ENCODE measurements at regions not wholly inside any gene's neighbourhood (a gene's known extent, or its start where the extent isn't known, plus 50 kb on each side); places are given as distances from the start of the nearest gene placed in this dataset.
"Not testable (repeated sequence)": the region's sequence is repeated elsewhere in the genome, so short reads cannot be mapped to it uniquely, and the experiment has no call there.

DNA sequence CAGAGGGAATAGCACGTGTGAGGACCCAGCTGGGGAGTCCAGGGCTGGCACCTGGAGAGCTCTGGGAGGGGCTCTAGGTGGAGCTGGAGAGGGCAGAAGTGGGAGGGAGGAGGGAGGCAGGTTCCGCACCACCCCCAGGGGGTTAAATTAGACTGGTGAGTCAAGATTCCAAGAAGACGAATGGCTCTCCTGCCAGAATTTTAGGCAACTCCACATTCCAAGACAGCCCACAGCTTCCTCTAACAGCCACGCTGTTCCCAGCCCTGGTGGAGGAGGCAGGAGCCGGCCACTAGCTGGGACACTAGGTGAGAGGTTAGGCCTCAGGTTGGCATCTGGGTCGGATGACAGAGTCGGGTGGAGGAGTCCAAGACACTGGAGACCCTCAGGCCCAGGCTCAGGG, 60.2 kb downstream of the TFAP2C start:
- DNase-seq (ENCODE audit: low read depth), result no peak

DNA sequence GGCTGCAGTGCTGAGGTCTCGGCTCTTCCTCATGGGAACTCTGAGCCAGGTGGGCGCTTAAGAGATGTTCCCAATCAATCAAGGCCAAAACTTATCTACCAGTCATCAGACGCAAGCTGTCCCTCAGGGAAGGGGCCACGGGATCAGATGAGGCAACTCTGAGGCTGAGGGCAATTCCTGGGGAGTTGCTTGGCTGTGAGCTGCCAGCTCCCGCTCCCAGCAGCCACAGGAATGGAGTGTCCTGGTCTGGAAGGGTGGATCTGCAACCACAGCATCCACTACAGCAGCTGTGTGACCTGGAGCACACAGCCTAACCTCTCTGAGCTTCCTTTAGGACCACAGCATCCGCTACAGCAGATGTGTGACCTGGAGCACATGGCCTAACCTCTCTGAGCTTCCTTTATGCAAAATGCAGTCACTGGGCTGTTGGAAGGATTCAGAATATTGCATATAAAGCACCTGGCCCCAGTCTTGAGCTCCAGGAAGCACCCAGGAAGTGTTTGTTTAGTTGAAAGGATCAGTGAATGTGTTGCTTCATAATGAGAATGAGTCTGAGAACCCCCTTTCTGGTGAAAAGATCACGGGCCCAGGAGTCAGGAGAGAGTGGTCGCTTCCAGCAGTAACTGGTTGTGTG, 60.9 kb downstream of the TFAP2C start:
- DNase-seq (ENCODE audit: low read depth), result no peak

DNA sequence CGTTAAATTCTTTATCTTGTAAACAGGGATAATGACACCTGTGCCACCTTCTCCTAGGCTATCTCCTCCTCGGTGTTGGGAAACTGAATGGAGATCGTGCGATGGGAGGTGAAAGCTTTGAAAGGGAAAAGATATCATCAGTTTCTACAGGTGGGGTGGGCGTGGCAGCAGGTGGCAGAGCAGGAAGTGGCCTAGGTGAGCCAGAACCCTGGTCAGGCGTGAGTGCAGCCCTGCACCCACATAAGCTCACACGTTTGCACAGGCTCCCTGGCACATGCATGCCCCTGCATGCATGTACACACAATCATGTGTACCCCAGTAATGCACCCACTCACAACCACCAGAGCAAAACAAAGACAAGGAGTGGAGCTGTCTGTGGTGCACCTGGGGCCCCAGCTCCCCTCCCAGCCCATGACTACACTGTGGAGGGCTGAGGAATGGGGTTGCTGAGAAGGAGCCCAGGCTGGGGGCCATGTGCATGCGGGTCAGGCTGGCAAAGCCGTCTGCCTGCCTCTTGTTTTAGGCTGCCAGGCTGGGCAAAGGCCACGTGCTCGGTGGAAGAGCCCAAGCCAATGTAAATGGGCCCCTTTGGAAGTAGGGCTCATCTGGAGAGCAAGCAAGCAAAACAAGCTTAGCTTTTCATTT, 61.5 kb downstream of the TFAP2C start:
- no peak for DNase-seq (ENCODE audit: low read depth)

DNA sequence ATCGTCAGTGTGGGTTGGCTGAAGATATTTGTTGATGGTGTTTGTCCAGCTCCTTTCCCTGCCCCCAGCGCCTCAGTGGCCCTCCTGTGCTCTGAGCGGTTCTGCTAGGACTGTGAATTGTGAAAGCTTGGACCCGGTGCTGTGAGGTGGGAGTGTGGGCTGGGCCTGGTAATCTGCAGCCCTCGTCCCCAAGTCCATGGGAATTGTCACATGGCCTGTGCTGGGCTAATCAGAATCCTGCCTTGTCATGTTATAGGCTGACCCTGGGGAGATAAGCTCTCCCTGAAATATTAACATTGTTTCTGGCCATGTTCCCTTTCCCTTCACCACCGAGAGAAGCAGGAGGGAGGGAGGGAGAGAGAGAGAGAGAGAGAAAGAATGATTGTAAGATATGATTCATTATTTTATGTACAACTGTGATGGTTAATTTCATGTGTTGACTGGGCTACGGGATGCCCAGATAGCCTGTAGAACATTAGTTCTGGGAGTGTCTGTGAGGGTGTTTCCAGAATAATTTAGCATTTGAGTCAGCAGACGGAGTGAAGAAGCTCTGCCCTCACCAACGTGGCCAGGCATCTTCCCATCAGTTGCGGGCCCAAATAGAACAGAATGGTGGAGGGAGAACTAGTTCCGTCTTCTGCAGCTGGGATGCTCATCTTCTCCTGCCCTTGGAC, 62.4 kb downstream of the TFAP2C start:
- no peak for DNase-seq (ENCODE audit: low read depth)

DNA sequence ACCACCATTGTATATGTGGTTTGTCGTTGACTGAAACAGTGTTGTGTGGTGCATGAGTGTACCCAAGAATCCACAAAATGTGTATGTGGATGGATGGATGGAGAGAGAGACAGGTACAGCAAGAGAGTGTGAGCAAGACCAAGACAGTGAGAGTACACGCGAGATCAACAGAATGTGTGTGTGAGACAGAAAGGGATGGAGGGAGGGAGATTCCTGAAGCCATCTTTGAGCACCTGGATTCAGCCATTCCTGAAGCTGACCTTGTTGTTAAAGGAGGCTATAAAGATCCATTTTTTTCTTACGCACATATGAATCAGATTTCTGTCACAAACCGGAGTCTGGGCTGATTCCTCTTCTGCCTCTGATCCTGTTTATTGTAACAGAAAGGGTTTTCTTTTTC, 64.1 kb downstream of the TFAP2C start:
- no peak for DNase-seq (ENCODE audit: low read depth)

DNA sequence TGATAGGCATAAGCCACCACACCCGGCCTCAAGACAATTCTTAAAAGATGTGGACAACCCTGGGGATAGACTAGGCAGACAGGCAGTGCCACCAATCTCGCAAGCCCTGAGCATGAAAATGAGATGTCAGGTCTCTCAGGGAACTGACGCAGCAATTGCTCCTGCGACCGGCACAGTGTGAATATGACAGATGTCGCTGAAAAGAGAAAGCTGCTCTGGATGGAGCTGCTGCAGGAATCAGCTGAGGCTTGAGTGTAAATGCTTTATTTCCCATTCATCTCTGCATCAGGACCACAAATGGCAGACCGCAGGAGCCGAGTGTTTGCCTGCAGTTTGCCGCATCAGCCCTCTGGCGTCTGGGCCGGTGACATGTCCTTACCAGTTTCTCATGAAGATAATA, 68.4 kb downstream of the TFAP2C start:
- no peak for DNase-seq (ENCODE audit: low read depth)

DNA sequence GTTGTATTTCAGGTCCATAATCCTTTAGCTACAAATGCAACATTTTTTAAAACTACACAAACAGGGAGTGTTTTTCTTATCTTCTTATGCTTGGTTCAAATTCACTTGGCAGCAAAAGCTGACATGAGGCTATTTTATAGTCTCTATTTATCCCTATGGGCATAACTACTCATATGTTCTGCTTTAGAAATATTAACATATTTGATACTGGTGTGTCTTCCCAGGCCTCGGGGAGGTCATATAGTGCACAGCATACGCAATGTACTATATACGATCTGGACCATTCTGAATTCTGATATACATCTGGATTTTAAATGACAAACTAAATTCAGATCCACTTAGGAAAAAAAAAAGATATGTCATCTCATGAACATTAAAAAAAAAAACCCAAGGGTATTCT, 69.2 kb downstream of the TFAP2C start:
- no peak for DNase-seq (ENCODE audit: low read depth)

DNA sequence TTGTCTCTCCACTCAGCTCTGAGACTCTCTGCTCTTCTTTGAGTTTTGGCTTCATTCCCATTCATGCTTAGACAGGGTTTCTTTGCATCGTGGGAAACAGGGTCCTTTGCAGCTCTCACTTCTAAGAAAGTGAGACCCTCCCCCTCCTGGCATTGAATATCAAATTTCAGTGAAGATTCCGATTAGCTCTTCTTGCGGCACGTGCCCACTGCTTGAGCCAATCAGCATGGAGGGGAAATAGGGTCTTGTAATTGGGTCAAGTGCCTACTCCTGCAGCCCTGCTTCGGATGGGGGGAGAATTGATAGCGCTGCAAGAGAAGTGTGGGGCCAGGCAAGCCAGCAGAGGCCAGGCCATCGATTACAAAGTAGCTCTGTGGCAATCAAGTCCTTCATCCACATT, 69.6 kb downstream of the TFAP2C start:
- DNase-seq (ENCODE audit: low read depth), result no peak

DNA sequence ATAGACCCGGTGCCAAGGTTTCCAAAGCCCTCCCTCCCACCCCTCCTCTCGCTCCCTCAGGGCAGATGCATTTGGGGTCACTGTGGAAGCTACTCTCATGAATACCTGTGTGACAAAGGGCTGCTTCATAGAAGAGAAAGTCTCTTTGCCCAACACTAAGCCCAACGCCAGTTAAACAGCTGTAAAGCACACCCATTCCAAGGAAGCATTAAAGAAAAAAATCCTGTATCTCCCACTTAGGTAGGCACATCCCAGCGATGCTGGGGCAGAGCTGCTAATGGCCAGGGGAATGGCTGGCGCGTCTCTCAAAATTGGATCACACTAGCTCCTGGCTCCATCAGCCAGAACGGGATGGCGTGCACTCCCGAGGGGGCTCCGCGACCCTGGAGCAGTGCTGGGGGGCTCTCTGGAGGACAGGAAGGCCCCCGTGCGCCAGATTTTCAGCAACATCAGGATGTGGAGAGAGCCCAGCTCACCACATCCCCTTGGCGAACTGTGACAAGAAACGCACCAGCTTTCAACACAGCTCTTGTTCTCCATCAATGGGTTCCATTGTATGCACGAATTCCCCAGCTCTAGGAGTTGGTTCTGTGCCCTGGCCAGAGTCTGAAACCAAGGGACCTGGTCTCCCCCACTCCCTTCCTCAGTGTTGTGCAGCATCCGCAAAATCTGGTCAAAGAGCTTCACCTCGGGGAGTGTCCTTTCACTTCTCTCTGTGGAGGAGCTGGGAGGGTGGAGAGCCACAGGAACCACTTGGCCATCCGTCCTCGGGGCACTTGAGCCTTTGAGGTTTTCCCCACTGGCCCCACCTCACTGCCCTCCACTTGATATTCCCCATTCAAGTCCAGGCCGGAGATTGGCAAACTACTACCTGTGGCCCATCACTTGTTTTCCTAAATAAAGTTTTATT, 74.1 kb downstream of the TFAP2C start:
- DNase-seq (ENCODE audit: low read depth), result no peak

DNA sequence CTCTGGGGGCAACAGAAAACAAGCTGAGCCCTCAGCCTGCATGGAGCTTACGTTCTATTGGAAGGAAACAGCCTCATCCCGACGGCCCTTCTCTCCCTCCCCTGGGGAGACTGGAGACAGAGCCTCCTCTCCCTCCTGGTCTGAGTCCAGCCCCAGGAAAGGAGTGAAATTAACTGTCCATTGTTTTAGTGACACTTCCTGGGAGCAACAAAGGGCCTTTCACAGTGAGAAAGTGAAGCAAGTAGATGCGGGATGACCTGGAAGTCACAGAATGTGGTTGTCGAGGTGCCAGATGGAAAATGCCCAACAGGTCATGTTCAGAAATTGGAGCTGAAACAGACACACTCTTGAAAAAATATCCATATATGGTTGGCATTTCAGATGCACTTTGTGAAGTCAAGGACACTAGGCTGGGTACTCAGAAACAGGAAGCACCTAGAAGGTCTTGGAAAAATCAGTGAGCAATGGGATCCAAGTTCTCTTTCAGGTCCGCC, 77.8 kb downstream of the TFAP2C start:
- DNase-seq (ENCODE audit: low read depth), result no peak

DNA sequence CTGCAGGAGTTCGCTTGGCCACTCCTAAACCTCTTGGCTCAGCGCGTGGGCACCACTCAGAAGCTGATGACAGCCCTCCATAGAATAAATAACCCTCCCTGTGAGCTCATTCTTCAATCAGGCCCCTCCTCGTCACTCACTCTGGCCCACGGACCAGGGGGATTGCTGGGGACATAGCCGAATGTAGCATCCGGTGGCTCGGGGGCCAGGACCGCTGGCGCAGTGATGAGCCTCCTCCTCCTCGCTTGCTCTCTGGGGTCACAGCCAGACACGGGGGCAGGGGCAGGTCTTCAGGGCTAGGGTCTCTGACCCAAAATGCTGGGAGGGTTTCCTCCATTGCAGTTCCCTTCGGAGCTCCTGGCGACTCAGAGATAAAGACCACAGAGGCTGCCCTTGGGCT, 79.9 kb downstream of the TFAP2C start:
- DNase-seq (ENCODE audit: low read depth), result no peak

DNA sequence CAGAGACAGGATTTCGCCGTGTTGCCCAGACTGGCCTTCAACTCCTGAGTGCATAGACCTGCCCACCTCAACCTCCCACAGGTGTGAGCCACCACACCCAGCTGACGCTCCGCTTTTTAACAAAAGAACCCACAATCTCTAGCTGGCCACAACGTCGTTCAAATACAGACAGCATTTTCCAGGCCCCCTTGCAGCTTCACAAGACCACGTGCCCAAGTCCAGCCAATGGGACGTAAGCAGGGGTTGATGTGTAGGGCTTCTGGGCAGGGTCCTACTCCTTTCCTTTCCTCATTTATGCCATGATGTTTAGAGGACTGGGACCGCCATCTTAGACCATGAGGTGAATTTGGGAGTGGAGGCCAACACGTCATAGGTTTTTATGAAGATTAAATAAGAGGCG, 81.0 kb downstream of the TFAP2C start:
- DNase-seq (ENCODE audit: low read depth), result no peak

DNA sequence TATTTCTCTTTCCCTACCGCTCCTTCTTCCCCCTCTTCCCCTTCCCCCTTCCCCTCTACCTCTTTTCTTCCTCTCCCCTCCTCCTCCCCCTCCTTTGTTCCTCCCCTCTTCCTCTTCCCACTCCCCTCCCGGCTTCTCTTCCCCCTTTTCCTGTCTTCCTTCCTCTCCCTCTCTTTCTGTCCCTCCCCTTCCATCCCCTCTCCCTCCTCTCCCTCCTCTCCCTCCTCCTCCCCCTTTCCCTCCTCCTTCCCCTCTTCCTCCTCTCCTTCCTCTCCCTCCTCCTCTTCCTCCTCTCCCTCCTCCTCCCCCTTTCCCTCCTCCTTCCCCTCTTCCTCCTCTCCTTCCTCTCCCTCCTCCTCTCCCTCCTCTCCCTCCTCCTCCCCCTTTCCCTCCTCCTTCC, 81.5 kb downstream of the TFAP2C start:
- DNase-seq (ENCODE audit: low read depth), result not testable (repeated sequence)

DNA sequence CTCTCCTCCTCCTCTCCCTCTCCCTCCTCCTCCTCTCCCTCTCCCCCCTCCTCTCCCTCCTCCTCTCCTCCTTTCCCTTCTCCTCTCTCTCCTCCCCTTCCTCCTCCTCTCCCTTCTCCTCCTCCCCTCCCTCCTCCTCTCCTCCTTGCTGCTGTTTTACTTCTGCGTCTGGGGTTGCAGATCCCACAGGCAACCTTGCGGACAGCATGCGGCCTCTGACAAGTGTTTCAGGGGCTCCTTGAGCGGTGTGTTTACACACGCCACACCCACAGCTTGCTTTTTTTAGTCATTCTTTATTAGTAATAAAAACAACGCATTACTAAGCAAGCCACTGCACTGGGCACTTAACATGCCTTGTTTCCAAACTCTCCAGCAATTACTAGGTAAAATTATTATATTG, 81.9 kb downstream of the TFAP2C start:
- no peak for DNase-seq (ENCODE audit: low read depth)

DNA sequence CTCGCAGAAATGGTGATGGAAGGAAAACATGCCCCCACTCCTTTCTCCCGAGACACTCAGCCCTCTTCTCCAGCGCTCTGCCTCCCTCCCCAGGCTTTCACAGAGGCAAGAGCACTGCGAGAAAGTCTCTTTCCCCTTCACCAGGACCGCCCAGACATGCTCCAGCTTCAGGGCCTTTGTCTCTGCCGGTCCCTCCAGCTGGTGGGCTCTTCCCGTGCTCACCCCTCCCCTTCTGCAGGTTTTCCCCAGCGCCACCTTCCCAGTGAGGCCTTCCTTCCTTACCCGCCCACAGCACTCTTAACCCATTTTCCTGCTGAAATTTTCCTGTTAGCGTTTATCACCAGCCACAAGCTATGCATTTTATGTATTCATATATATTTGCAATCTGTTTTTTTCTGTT, 86.2 kb downstream of the TFAP2C start:
- DNase-seq (ENCODE audit: low read depth), result no peak

DNA sequence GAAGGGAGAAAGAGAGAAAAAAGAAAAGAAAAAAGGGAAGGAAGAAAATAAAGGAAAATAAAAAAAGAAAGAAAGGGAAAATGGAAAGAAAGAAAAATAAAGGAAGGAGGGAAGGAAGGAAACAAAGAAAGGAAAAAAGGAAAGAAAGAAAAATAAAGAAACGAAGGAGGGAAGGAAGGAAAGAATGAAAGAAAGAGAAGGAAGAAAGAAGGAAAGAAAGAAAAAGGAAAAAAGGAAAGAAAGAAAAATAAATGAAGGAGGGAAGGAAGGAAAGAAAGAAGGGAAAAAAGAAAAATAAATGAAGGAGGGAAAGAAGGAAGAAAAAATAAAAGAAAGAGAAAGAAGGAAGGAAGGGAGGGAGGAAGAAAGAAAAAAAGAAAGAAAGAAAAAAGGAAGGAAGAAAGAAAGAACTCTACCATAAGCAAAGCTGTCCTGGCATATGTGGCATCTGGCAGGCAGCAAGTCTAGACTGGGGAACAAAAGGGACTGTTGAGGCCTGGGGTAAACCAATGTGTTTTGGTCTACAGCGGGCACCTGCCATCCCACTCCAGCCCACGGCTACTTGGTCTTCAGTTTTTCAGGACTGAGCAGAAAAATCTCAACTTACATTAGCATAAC, 86.9 kb downstream of the TFAP2C start:
- no peak for DNase-seq (ENCODE audit: low read depth)

DNA sequence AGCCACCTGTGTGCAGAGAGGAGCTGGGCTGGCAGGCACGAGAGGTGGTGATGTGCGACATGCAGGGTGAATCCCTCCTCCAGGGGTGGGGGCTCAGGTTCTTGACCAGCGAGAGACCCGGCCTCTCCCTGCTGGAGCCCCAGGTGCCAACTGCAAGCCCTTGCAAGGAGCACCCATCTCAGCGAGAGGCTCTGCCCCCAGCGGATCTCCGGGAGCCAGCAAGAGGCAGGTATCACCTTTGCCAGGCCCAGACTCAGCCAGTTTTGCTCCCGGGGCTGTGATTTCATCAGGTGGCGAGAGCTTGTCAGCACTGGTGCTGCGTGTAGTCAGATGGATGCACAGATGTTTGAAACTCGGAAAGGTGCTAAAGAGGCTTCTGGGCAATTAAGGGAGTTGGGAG, 87.7 kb downstream of the TFAP2C start:
- DNase-seq (ENCODE audit: low read depth), result no peak

DNA sequence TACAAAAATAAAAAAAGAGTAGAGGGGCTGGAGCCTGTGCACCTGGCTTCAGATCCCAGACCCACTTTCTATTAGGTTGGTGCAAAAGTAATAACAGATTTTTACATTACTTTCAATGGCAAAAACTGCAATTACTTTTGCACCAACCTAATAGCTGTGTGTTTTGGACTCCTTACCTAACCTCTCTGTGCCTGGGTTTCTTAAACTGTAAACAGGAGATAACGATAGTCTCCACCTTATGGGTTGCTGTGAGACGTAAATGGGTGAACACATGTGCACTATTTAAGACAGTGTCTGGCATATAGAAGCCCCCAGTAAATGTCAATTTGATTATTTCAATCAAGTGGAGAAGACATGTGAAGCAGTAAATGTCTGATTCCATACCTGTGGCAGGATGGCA, 89.7 kb downstream of the TFAP2C start:
- DNase-seq (ENCODE audit: low read depth), result no peak

DNA sequence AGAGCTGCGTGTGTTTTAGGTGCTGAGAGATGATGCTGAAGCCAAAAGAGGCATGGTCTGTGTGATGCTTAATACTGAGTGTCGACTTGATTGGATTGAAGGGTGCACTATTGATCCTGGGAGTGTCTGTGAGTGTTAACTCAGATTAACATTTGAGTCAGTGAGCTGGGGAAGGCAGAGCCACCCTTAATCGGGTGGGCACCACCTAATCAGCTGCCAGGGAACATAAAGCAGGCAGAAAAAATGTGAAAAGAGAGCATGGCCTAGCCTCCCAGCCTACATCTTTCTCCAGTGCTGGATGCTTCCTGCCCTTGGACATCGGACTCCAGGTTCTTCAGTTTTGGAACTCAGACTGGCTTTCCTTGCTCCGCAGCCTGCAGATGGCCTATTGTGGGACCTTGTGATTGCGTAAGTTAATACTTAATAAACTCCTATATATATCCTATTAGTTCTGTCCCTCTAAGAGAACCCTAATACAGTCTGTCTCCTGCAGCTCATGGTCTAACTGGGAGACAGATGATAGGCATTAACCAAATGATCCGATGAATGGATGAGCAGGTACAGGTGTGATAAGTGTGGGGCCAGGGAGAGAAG, 91.6 kb downstream of the TFAP2C start:
- no peak for DNase-seq (ENCODE audit: low read depth)

DNA sequence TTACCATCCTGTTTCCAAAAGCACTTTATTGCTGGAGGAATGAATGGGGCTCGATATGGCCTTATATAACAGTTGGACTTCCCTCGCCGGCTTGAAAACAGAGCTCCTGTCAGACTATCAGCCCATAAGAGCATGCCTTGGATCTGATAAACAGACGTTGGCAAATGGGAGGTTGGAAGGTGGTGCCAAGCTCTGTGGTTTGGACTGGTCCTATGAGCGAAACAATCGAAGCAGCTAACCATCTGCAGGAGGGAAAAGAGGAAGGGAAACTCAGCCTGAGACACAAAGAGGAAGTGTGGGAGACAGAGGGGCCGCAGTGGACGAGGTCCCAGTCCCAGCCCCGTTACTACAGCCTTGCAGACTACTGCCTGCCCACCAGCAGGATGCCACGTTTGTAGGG, 92.9 kb downstream of the TFAP2C start:
- no peak for DNase-seq (ENCODE audit: low read depth)

DNA sequence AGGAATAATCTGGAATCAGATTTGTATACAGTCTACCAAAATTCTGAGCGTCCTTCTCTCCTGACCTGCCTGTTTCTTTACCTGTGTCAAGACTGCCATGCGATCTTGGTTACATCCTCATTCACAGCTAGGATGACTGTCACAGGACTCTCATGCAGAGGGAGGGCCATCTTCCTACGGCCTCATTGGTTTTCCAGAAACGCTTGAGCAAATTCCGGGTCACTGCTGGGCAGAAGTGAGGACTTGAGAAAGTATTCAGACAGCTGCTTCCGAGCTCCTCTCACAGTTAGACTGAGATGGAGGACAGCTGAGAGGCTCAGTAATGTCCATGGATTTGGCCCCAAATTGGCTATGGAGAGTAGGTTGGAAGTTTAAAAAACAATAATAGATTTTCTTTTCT, 94.2 kb downstream of the TFAP2C start:
- DNase-seq (ENCODE audit: low read depth), result no peak
